COLO668 (cell line): ENCODE measurements at regions not wholly inside any gene's neighbourhood (a gene's known extent, or its start where the extent isn't known, plus 50 kb on each side); places are given as distances from the start of the nearest gene placed in this dataset.

Experiments used
- DNase-seq: peaks from one replicate; lab custom pipeline; 2025; ENCODE audit not compliant: unreplicated experiment; lab: John Stamatoyannopoulos, UW

- DNase-seq: no peak
Measured at GRCh38 chr2:67854103-67854743, 208.6 kb downstream of the C1D start.

GRCh38 chr2:67854798-67855197 is 208.0 kb downstream of the C1D start:
- DNase-seq: no peak

GRCh38 chr2:67856866-67857265 is 205.9 kb downstream of the C1D start:
- DNase-seq: no peak

GRCh38 chr2:67857836-67858235 is 205.0 kb downstream of the C1D start:
- DNase-seq: no peak

GRCh38 chr2:67858886-67859285 is 203.9 kb downstream of the C1D start:
- no peak for DNase-seq

- DNase-seq: no peak
Measured at GRCh38 chr2:67865917-67866316, 196.9 kb downstream of the C1D start.

- no peak for DNase-seq
Measured at GRCh38 chr2:67867735-67868134, 195.1 kb downstream of the C1D start.

- no peak for DNase-seq
Measured at GRCh38 chr2:67871686-67872412, 191.0 kb downstream of the C1D start.

- DNase-seq: no peak
Measured at GRCh38 chr2:67872481-67872880, 190.3 kb downstream of the C1D start.

GRCh38 chr2:67873916-67874315 is 188.9 kb downstream of the C1D start:
- DNase-seq: no peak

GRCh38 chr2:67876176-67876575 is 186.6 kb downstream of the C1D start:
- no peak for DNase-seq

GRCh38 chr2:67877301-67877700 is 185.5 kb downstream of the C1D start:
- no peak for DNase-seq

GRCh38 chr2:67878743-67879142 is 184.1 kb downstream of the C1D start:
- no peak for DNase-seq

GRCh38 chr2:67879586-67880290 is 183.1 kb downstream of the C1D start:
- DNase-seq: no peak

- no peak for DNase-seq
Measured at GRCh38 chr2:67880291-67880761, 182.5 kb downstream of the C1D start.

GRCh38 chr2:67881816-67882215 is 181.0 kb downstream of the C1D start:
- no peak for DNase-seq

- no peak for DNase-seq
Measured at GRCh38 chr2:67883316-67884087, 179.3 kb downstream of the C1D start.

GRCh38 chr2:67888351-67889005 is 174.3 kb downstream of the C1D start:
- no peak for DNase-seq

- no peak for DNase-seq
Measured at GRCh38 chr2:67889056-67889455, 173.7 kb downstream of the C1D start.

- no peak for DNase-seq
Measured at GRCh38 chr2:67891642-67892041, 171.2 kb downstream of the C1D start.

- DNase-seq: no peak
Measured at GRCh38 chr2:67892339-67892846, 170.4 kb downstream of the C1D start.
